SK-N-SH treated with all-trans-retinoic acid at 6 μM for 48 hours (cell line): ENCODE measurements at regions not wholly inside any gene's neighbourhood (a gene's known extent, or its start where the extent isn't known, plus 50 kb on each side); places are given as distances from the start of the nearest gene placed in this dataset.

Experiments
- ATAC-seq: fragments of 200-7000 bp; cut with Tn5 transposase; 3 replicates; pipeline ENCODE4 v1.9.1; 2020; ENCODE audit warnings: mild to moderate bottlenecking, moderate library complexity
- BACH2 ChIP-seq: fragments of 250-450 bp; sonication (Bioruptor Pico); IDR thresholded peaks from 2 replicates; pipeline ENCODE4 v1.9.0; 2021; ENCODE audit warnings: mild to moderate bottlenecking, borderline replicate concordance
- CSRNP3 ChIP-seq: fragments of 250-450 bp; sonication (Bioruptor Pico); IDR thresholded peaks from 2 replicates; pipeline ENCODE4 v1.5.1; 2021; ENCODE audit warnings: mild to moderate bottlenecking, moderate library complexity
- GLIS3 ChIP-seq: fragments of 250-450 bp; sonication (Bioruptor Pico); IDR thresholded peaks from 2 replicates; pipeline ENCODE4 v1.5.0; 2020; ENCODE audit warnings: mild to moderate bottlenecking, moderate library complexity
- OSR1 ChIP-seq: fragments of 250-450 bp; sonication (Bioruptor Pico); IDR thresholded peaks from 2 replicates; pipeline ENCODE4 v1.8.0; 2022; ENCODE audit warnings: moderate library complexity, mild to moderate bottlenecking, inconsistent platforms
- POU6F1 ChIP-seq: fragments of 250-450 bp; sonication (Bioruptor Pico); IDR thresholded peaks from 2 replicates; pipeline ENCODE4 v1.8.0; 2021; ENCODE audit warnings: low read depth, mild to moderate bottlenecking, moderate library complexity, borderline replicate concordance
- RARB ChIP-seq: fragments of 250-450 bp; sonication (Bioruptor Pico); IDR thresholded peaks from 2 replicates; pipeline ENCODE4 v1.8.0; 2021; ENCODE audit warnings: mild to moderate bottlenecking, moderate library complexity
- TOX ChIP-seq: fragments of 250-450 bp; sonication (Bioruptor Pico); IDR thresholded peaks from 2 replicates; pipeline ENCODE4 v1.8.0; 2021; ENCODE audit warnings: mild to moderate bottlenecking, moderate library complexity, borderline replicate concordance
- ZC3H10 ChIP-seq: fragments of 250-450 bp; sonication (Bioruptor Pico); IDR thresholded peaks from 2 replicates; pipeline ENCODE4 v1.5.1; 2021; ENCODE audit warnings: mild to moderate bottlenecking, moderate library complexity
- ZFP3 ChIP-seq: fragments of 250-450 bp; sonication (Bioruptor Pico); IDR thresholded peaks from 2 replicates; pipeline ENCODE4 v1.5.0; 2020; ENCODE audit warnings: mild to moderate bottlenecking, moderate library complexity
- ZFP30 ChIP-seq: fragments of 450-650 bp; formaldehyde crosslinking; IDR thresholded peaks from 2 replicates; pipeline ENCODE4 v1.5.0; 2022; ENCODE audit warnings: mild to moderate bottlenecking, moderate library complexity
- ZNF565 ChIP-seq: fragments of 450-650 bp; formaldehyde crosslinking; conservative IDR thresholded peaks from 2 replicates; pipeline ENCODE4 v1.5.0; 2020; ENCODE audit warnings: low read depth, mild to moderate bottlenecking, moderate library complexity
- ZNF70 ChIP-seq: fragments of 450-650 bp; formaldehyde crosslinking; IDR thresholded peaks from 2 replicates; pipeline ENCODE4 v1.5.0; 2020; ENCODE audit warnings: mild to moderate bottlenecking, moderate library complexity
- ZNF8 ChIP-seq: fragments of 450-650 bp; formaldehyde crosslinking; IDR thresholded peaks from 2 replicates; pipeline ENCODE4 v1.5.0; 2020; ENCODE audit warnings: mild to moderate bottlenecking, moderate library complexity
- TF ChIP-seq, protein P1 (sequence below): fragments of 250-450 bp; sonication (Bioruptor Pico); IDR thresholded peaks from 2 replicates; pipeline ENCODE4 v1.8.0; 2020; ENCODE audit warnings: mild to moderate bottlenecking, moderate library complexity, borderline replicate concordance
- TF ChIP-seq, protein P2 (sequence below): fragments of 250-450 bp; sonication (Bioruptor Pico); IDR thresholded peaks from 2 replicates; pipeline ENCODE4 v1.5.0; 2020; ENCODE audit warnings: mild to moderate bottlenecking, moderate library complexity

GRCh38 chr3:23749609-23750008, 56.1 kb upstream of the UBE2E1 start (continued):
- TF ChIP-seq, protein P1, sequence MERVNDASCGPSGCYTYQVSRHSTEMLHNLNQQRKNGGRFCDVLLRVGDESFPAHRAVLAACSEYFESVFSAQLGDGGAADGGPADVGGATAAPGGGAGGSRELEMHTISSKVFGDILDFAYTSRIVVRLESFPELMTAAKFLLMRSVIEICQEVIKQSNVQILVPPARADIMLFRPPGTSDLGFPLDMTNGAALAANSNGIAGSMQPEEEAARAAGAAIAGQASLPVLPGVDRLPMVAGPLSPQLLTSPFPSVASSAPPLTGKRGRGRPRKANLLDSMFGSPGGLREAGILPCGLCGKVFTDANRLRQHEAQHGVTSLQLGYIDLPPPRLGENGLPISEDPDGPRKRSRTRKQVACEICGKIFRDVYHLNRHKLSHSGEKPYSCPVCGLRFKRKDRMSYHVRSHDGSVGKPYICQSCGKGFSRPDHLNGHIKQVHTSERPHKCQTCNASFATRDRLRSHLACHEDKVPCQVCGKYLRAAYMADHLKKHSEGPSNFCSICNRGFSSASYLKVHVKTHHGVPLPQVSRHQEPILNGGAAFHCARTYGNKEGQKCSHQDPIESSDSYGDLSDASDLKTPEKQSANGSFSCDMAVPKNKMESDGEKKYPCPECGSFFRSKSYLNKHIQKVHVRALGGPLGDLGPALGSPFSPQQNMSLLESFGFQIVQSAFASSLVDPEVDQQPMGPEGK (CRISPR knock-in tag) = no peak
- TF ChIP-seq OSR1 (CRISPR knock-in tag) = no peak
- no peak for TF ChIP-seq POU6F1 (CRISPR knock-in tag)

DNA sequence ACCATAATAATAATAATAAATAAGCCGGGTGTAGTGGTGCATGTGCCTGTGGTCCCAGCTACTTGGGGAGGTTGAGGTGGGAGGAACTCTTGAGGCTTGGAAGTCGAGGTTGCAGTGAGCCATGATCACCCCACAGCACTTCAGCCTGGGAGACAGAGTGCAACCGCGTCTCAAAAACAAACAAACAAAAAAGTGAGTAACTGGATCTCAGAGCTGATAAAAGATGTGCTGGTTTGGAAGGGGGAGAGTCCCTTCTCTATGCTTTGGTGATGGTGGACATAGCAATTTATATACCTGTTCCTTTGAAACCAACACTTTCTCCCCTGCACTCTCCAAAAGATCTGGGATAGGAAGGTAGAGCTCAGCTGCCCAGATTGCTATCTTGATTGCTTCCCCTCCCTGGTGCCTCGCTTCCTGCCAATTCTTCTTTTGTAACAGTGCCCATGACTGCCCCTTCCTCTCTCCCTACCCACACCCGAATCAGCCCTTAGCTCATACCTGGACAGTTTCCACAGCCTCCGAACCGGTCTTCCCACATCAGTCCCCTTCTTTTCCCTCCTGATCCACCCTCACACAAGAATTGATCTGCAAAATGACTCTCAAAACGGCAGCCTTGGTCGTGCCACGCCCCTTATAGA, 55.1 kb upstream of the UBE2E1 start:
- no peak for ATAC-seq
- TF ChIP-seq POU6F1 (CRISPR knock-in tag) = no peak
- TF ChIP-seq ZNF70 = no peak
- no peak for TF ChIP-seq BACH2 (CRISPR knock-in tag)
- no peak for TF ChIP-seq RARB (CRISPR knock-in tag)
- no peak for TF ChIP-seq ZNF8
- TF ChIP-seq, protein P2, sequence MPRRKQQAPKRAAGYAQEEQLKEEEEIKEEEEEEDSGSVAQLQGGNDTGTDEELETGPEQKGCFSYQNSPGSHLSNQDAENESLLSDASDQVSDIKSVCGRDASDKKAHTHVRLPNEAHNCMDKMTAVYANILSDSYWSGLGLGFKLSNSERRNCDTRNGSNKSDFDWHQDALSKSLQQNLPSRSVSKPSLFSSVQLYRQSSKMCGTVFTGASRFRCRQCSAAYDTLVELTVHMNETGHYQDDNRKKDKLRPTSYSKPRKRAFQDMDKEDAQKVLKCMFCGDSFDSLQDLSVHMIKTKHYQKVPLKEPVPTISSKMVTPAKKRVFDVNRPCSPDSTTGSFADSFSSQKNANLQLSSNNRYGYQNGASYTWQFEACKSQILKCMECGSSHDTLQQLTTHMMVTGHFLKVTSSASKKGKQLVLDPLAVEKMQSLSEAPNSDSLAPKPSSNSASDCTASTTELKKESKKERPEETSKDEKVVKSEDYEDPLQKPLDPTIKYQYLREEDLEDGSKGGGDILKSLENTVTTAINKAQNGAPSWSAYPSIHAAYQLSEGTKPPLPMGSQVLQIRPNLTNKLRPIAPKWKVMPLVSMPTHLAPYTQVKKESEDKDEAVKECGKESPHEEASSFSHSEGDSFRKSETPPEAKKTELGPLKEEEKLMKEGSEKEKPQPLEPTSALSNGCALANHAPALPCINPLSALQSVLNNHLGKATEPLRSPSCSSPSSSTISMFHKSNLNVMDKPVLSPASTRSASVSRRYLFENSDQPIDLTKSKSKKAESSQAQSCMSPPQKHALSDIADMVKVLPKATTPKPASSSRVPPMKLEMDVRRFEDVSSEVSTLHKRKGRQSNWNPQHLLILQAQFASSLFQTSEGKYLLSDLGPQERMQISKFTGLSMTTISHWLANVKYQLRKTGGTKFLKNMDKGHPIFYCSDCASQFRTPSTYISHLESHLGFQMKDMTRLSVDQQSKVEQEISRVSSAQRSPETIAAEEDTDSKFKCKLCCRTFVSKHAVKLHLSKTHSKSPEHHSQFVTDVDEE (CRISPR knock-in tag) = no peak
- TF ChIP-seq ZFP30 = no peak
- TF ChIP-seq CSRNP3 (CRISPR knock-in tag) = no peak
- no peak for TF ChIP-seq ZFP3 (CRISPR knock-in tag)
- TF ChIP-seq, protein P1 (CRISPR knock-in tag) = no peak
- TF ChIP-seq, all 23 proteins: peak for 0

DNA sequence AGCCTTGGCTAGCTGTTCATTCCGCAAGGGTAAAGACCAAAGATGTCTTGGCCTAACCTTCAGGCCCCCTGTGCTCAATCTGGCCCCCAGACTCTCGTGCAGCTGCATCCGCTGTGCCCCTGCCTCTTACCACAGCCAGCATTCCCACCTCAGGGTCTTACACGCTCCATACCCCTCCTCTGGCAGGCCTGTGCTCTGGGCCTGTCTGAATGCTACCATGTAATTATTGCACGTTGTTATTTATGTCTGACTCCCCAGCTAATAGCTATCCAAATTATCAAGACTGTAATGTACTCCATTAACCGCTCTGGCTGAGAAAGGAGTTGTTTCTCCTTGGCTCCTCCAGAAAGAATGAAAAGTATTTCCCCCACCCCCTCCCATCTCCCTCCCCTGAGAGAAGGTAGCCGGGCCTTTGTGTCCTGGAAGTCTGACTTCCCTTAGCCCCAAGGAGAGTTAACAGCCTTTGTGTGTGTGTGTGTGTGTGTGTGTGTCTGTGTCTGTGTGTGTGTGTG, 54.5 kb upstream of the UBE2E1 start:
- peak; percentile 65 for ATAC-seq
- no peak for TF ChIP-seq ZC3H10 (CRISPR knock-in tag)
- TF ChIP-seq RARB (CRISPR knock-in tag) = no peak
- no peak for TF ChIP-seq ZNF8
- TF ChIP-seq BACH2 (CRISPR knock-in tag) = no peak
- no peak for TF ChIP-seq TOX (CRISPR knock-in tag)
- no peak for TF ChIP-seq ZNF565 (CRISPR knock-in tag)
- TF ChIP-seq, all 23 proteins: peak for 0

DNA sequence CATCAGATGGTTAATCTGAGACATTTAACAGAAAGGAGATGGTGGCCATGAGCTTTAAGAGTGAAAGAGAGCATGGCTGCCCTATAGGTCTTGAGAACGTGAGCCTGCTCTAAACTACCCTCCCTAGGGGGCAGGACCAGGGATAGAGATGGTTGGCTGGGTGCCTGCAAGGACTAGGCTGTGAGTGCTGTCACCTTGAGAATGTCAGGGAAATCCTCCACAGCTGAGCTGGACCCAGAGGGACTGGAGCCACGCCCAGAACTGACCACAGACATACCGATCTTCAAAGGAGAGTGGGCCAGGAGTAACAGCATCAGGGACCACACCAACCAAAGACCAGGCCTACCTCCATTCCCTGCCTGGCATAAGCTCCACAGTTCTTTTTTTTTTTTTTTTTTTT, 53.6 kb upstream of the UBE2E1 start:
- ATAC-seq = peak; percentile 20
- no peak for TF ChIP-seq GLIS3 (CRISPR knock-in tag)
- TF ChIP-seq TOX (CRISPR knock-in tag) = no peak
- TF ChIP-seq, protein P1 (CRISPR knock-in tag) = no peak
